Endothelial cell of umbilical vein (primary cell): ENCODE measurements at regions not wholly inside any gene's neighbourhood (a gene's known extent, or its start where the extent isn't known, plus 50 kb on each side); places are given as distances from the start of the nearest gene placed in this dataset.

ENCODE experiments used
- BruUV-seq: library from RNA; stranded (reverse); fragments of 400-500 nt; replicated peaks from 2 replicates; lab custom pipeline; 2021; lab: Mats Ljungman, UMichigan
- CTCF ChIA-PET: fragments of 300-600, 350-600 bp; sonication (Branson Sonifier 250); formaldehyde crosslinking; loops from one replicate; lab custom pipeline; 2021; ENCODE audit warnings: antibody characterized with exemption, inconsistent platforms; lab: Charles Lee
- POLR2A ChIA-PET: fragments of 300-600, 350-600 bp; sonication (Branson Sonifier 250); formaldehyde crosslinking; loops from one replicate; lab custom pipeline; 2021; ENCODE audit warnings: antibody characterized with exemption, inconsistent platforms; lab: Charles Lee
- DNase-seq: peaks from one replicate; pipeline ENCODE4 v3.0.0-alpha.2; 2011; ENCODE audit warnings: low read depth, low spot score
- FAIRE-seq: peaks from 2 replicates; lab custom pipeline; 2011; peaks lifted over from hg19 to GRCh38; lab: Jason Lieb, UNC
- H2AFZ ChIP-seq: 2 replicates; pipeline ENCODE4 v1.6.0; 2012; ENCODE audit warnings: low read depth, low read length, control low read depth, inconsistent platforms
- H3K27ac ChIP-seq: 2 replicates; pipeline ENCODE4 v1.5.1; 2011; ENCODE audit warnings: low read depth, mild to moderate bottlenecking, control low read depth, low read length, moderate library complexity; ENCODE audit not compliant: insufficient read depth
- H3K27me3 ChIP-seq, 2 experiments: 2 replicates each; pipeline versions ENCODE4 v1.6.0 to v1.6.1; 2011; ENCODE audit warnings: low read length in 2 of 2, mixed read lengths in 1 of 2; ENCODE audit not compliant: control insufficient read depth in 2 of 2, insufficient read depth in 2 of 2
- H3K36me3 ChIP-seq, 2 experiments: 2 replicates in 1 of 2; 3 replicates in 1 of 2; pipeline ENCODE4 v1.5.1; 2011; ENCODE audit warnings: low read length in 2 of 2, mild to moderate bottlenecking in 1 of 2, moderate library complexity in 1 of 2; ENCODE audit not compliant: control insufficient read depth in 2 of 2, insufficient read depth in 2 of 2; ENCODE audit errors: extremely low read depth in 1 of 2
- H3K4me1 ChIP-seq: 3 replicates; pipeline ENCODE4 v1.5.1; 2011; ENCODE audit warnings: mild to moderate bottlenecking, low read length; ENCODE audit not compliant: control insufficient read depth, insufficient read depth; ENCODE audit errors: extremely low read depth
- H3K4me2 ChIP-seq: 2 replicates; pipeline ENCODE4 v1.6.1; 2011; ENCODE audit warnings: low read length, control low read depth, mixed read lengths; ENCODE audit not compliant: insufficient read depth
- H3K4me3 ChIP-seq, 3 experiments: fragments of 200-600 bp in 1 of 3; sonication (generic), shearing (Covaris generic) in 1 of 3; replicated peaks in 1 of 3; 2 replicates each; pipeline ENCODE4 v1.5.1; 2011 to 2016; ENCODE audit warnings: control low read depth in 3 of 3, low read length in 3 of 3, mild to moderate bottlenecking in 2 of 3, inconsistent platforms in 1 of 3, low read depth in 1 of 3, moderate library complexity in 1 of 3; ENCODE audit not compliant: insufficient read depth in 1 of 3
- H3K79me2 ChIP-seq: 2 replicates; pipeline ENCODE4 v1.6.0; 2012; ENCODE audit warnings: low read length, inconsistent platforms; ENCODE audit not compliant: control insufficient read depth, insufficient read depth
- H3K9ac ChIP-seq: replicated peaks from 2 replicates; pipeline ENCODE3; 2011; ENCODE audit warnings: low read length, control low read depth; ENCODE audit not compliant: insufficient read depth; ENCODE audit errors: extremely low read depth
- H3K9me1 ChIP-seq: replicated peaks from 3 replicates; pipeline ENCODE4 v1.6.0; 2011; ENCODE audit warnings: mild to moderate bottlenecking, low read length; ENCODE audit not compliant: control insufficient read depth, insufficient read depth; ENCODE audit errors: extremely low read depth
- H3K9me3 ChIP-seq: replicated peaks from 2 replicates; pipeline ENCODE4 v1.5.1; 2012; ENCODE audit warnings: low read length, inconsistent platforms; ENCODE audit not compliant: control insufficient read depth, insufficient read depth
- H4K20me1 ChIP-seq: replicated peaks from 2 replicates; pipeline ENCODE3; 2011; ENCODE audit warnings: mild to moderate bottlenecking, low read length; ENCODE audit not compliant: control insufficient read depth, insufficient read depth; ENCODE audit errors: extremely low read depth
- EZH2 ChIP-seq: IDR thresholded peaks from 2 replicates; pipeline ENCODE4 v1.6.1; 2012; ENCODE audit warnings: borderline replicate concordance, low read depth, mild to moderate bottlenecking, moderate library complexity, low read length, inconsistent platforms; ENCODE audit not compliant: severe bottlenecking
- FOS ChIP-seq: IDR thresholded peaks from 2 replicates; pipeline ENCODE4 v1.6.1; 2011; ENCODE audit warnings: mild to moderate bottlenecking, low read length, moderate library complexity, borderline replicate concordance; ENCODE audit not compliant: insufficient read depth
- GATA2 ChIP-seq: IDR thresholded peaks from 2 replicates; pipeline ENCODE4 v1.7.0; 2011; ENCODE audit warnings: low read depth, mild to moderate bottlenecking, moderate library complexity, mixed read lengths, low read length; ENCODE audit not compliant: insufficient read length, insufficient read depth
- JUN ChIP-seq: IDR thresholded peaks from 2 replicates; pipeline ENCODE4 v1.6.1; 2011; ENCODE audit warnings: borderline replicate concordance, low read depth; ENCODE audit not compliant: insufficient read length, insufficient read depth
- MYC ChIP-seq: IDR thresholded peaks from one replicate; pipeline ENCODE4 v1.6.1; 2011; ENCODE audit warnings: mild to moderate bottlenecking, low read depth, low read length
- POLR2A ChIP-seq: IDR thresholded peaks from 2 replicates; pipeline ENCODE4 v1.6.1; 2012; ENCODE audit warnings: low read depth, mild to moderate bottlenecking, control low read depth, low read length
- POLR2AphosphoS5 ChIP-seq: IDR thresholded peaks from 2 replicates; pipeline ENCODE4 v1.6.1; 2012; ENCODE audit warnings: low read depth, mild to moderate bottlenecking, control low read depth, low read length, moderate library complexity; ENCODE audit not compliant: insufficient read depth
- dilution Hi-C: fragments of 300-500 bp; cut with MboI; formaldehyde crosslinking; loops from one replicate; pipeline ENCODE4 v1.15.0; 2019; ENCODE audit warnings: low sequenced_read_pairs; ENCODE audit not compliant: extremely low pct_ligation_motif_present
- intact Hi-C: fragments of 100-400 bp; cut with micrococcal nuclease; formaldehyde crosslinking; loops from one replicate; pipeline ENCODE4 v1.10.0; 2022
- TF ChIP-seq, protein P1 (sequence below), 2 donors: IDR thresholded peaks; 1 replicate in 1 of 2; 2 replicates in 1 of 2; pipeline ENCODE4 v1.5.1; 2011; ENCODE audit warnings: low read length in 2 of 2, mild to moderate bottlenecking in 2 of 2, moderate library complexity in 2 of 2, control low read depth in 1 of 2, inconsistent platforms in 1 of 2, low read depth in 1 of 2; ENCODE audit not compliant: insufficient read depth in 1 of 2; ENCODE audit errors: extremely low read depth in 1 of 2
- TF ChIP-seq, protein P2 (sequence below): IDR thresholded peaks from 2 replicates; pipeline ENCODE4 v1.6.1; 2011; ENCODE audit not compliant: insufficient read depth, insufficient read length

DNA sequence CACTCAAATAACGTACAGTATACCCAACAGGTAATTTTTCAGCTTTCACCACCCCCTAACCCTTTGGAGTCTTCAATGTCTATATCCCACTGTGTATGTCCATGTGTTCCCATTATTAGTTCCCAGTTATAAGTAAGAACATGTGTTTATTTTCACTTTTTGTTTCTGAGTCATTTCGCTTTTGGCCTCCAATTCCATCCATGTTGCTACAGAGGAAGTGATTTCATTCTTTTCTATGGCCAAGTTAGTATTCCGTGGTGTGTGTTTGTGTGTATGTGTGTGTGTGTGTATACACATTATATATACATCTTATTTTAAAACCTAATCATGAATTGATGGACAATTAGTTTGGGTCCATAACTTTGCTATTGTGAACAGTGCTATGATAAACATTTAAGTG is 464.4 kb downstream of the CMPK2 start:
- Histone ChIP-seq H4K20me1 (no peaks in the 10 kb centered on the region), H3K9me3 (peaks cover 2% of the 10 kb centered on the region), H3K36me3 (no peaks in the 10 kb centered on the region), H3K9ac (no peak overlapping the region), H2AFZ (no peak overlapping the region), H3K9me1 (no peaks in the 10 kb centered on the region), H3K27me3 (no peaks in the 10 kb centered on the region), H3K27ac (no peak overlapping the region), H3K4me1 (no peaks in the 10 kb centered on the region), H3K79me2 (no peaks in the 10 kb centered on the region), H3K4me2 (no peak overlapping the region), H3K4me3 (no peak overlapping the region)
- no peak for TF ChIP-seq EZH2
- TF ChIP-seq POLR2AphosphoS5 = no peak
- TF ChIP-seq JUN = no peak
- TF ChIP-seq, protein P1, sequence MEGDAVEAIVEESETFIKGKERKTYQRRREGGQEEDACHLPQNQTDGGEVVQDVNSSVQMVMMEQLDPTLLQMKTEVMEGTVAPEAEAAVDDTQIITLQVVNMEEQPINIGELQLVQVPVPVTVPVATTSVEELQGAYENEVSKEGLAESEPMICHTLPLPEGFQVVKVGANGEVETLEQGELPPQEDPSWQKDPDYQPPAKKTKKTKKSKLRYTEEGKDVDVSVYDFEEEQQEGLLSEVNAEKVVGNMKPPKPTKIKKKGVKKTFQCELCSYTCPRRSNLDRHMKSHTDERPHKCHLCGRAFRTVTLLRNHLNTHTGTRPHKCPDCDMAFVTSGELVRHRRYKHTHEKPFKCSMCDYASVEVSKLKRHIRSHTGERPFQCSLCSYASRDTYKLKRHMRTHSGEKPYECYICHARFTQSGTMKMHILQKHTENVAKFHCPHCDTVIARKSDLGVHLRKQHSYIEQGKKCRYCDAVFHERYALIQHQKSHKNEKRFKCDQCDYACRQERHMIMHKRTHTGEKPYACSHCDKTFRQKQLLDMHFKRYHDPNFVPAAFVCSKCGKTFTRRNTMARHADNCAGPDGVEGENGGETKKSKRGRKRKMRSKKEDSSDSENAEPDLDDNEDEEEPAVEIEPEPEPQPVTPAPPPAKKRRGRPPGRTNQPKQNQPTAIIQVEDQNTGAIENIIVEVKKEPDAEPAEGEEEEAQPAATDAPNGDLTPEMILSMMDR (IDR thresholded peaks at IDR 0.05; ENCODE audit: extremely low read depth in 1 of 2, insufficient read depth in 1 of 2, low read depth in 1 of 2, low read length in 2 of 2) = no peak
- TF ChIP-seq POLR2A = no peak
- intact Hi-C loops (no loop called here), dilution Hi-C loops (no loop called here)
- FAIRE-seq (no peak), DNase-seq (no peak)
- POLR2A ChIA-PET = no interaction called here
- CTCF ChIA-PET = no interaction called here
- no TSS peak for BruUV-seq

DNA sequence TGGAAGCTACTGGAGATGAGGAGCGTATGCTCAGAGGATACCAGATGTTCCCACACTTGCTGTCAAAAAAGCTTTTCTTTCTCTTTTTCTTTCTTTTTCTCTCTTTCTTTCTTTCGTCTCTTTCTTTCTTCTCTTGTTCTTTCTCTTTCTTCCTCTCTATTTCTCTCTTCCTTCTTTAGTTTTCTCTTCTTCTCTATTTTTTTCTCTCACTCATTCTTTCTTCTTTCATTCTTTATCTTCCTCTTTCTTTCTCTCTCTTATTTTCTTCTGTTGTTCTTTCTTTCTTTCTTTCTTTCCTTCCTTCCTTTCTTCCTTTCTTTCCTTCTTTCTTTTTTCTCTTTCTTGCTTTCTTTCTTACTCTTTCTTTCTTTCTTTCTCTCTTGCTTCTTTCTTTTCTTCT is 457.6 kb downstream of the CMPK2 start:
- no TSS peak for BruUV-seq
- H3K4me1 ChIP-seq = no peaks in the 10 kb centered on the region
- ChIA-PET CTCF (no interaction called here), POLR2A (no interaction called here)
- no peak overlapping the region for H3K4me3 ChIP-seq
- dilution Hi-C loops (no loop called here), intact Hi-C loops (no loop called here)
- H2AFZ ChIP-seq = no peak overlapping the region
- no peaks in the 10 kb centered on the region for H3K79me2 ChIP-seq
- H3K4me2 ChIP-seq = no peak overlapping the region
- H3K9me1 ChIP-seq = no peaks in the 10 kb centered on the region
- H4K20me1 ChIP-seq = no peaks in the 10 kb centered on the region
- no peaks in the 10 kb centered on the region for H3K27me3 ChIP-seq
- TF ChIP-seq, protein P1 (IDR thresholded peaks at IDR 0.05; ENCODE audit: extremely low read depth in 1 of 2, insufficient read depth in 1 of 2, low read depth in 1 of 2, low read length in 2 of 2) = no peak
- TF ChIP-seq MYC (no peak), JUN (no peak), POLR2A (no peak), EZH2 (no peak), GATA2 (no peak), FOS (no peak), POLR2AphosphoS5 (no peak)
- TF ChIP-seq, protein P2, sequence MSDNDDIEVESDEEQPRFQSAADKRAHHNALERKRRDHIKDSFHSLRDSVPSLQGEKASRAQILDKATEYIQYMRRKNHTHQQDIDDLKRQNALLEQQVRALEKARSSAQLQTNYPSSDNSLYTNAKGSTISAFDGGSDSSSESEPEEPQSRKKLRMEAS = no peak
- FAIRE-seq (no peak), DNase-seq (no peak)
- no peak overlapping the region for H3K27ac ChIP-seq
- H3K9ac ChIP-seq = no peak overlapping the region
- no peaks in the 10 kb centered on the region for H3K36me3 ChIP-seq
- peaks cover 5% of the 10 kb centered on the region for H3K9me3 ChIP-seq
